Suppressor macrophage treated with lipopolysaccharide for 4 hours (primary cell): ENCODE measurements at regions not wholly inside any gene's neighbourhood (a gene's known extent, or its start where the extent isn't known, plus 50 kb on each side); places are given as distances from the start of the nearest gene placed in this dataset.
A peak's percentile ranks its signal among the peaks of the same experiment; 100 is the strongest.
"Not testable (repeated sequence)": the region's sequence is repeated elsewhere in the genome, so short reads cannot be mapped to it uniquely, and the experiment has no call there.

ENCODE experiments used
- DNase-seq: peaks from one replicate; pipeline ENCODE4 v3.0.0-alpha.2; 2020

DNA sequence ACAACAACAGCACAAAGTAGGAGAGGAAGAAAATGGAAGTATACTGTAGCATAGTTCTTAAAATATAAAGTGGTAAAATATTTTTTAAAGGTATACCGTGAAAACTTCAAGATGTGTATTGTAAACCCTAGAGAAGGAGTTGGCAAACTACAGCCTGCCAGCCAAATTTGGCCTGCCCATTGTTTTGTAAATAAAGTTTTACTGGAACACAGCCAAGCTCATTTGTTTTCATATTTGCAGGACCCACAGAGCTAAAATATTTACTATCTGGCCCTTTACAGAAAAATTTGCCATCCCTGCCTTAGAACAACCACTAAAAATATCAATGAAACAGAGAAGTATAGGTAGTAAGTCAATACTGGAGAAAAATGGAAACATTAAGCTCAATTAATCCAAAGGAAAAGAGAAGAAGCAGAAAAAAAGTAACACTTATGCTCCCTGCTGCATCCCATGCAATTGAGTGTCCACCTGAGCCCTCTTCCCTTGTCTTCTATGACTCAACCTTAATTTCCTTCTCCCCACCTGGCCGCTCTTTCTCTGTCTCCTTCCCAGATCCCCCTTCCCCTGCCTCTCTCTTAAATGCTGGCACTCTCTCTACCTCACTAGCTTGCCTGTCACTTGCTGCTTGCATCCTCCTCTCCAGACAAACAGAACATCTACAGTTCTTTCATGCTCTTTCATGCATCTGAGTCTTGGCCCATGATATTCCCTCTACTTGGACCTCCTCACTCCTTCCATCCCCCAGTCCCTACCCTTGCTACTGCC, 50.6 kb upstream of the FER start:
- no peak for DNase-seq

DNA sequence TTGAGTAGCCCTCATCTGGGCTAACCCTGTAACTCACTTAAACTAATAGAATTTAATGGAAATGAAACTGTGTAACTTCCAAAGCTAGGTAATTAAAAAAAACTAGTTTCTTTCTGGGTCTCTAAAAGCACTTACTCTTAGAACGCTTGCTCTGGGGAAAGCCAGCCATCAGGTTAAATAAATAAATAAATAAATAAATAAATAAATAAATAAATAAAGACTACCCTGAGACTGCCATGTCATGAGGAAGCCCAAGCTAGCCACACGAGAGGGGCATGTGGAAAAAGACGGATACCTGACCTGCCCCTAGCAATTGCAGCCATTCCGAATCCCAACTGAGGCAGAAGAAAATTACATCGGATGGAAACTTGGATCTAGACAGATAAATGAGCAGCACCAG, 51.3 kb upstream of the FER start:
- DNase-seq: no peak

DNA sequence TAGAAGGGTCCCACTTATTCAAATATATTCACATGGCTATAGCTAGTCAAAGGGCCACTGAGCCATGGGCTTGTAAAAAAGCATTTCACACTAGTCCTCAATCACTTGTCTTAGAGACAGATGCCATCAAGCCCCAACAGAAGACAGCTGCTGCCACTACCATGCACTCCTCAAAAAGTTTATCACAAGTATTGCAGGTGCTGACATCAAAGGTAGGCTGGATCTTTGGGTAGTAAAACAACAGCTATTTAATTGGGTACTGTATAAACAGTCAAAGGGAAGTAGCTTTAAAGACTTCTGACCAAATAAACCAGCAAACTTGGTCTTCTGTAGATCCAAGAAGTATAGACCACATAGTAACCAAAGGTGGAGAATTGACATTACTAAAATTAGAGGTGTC, 59.2 kb upstream of the FER start:
- DNase-seq: no peak

DNA sequence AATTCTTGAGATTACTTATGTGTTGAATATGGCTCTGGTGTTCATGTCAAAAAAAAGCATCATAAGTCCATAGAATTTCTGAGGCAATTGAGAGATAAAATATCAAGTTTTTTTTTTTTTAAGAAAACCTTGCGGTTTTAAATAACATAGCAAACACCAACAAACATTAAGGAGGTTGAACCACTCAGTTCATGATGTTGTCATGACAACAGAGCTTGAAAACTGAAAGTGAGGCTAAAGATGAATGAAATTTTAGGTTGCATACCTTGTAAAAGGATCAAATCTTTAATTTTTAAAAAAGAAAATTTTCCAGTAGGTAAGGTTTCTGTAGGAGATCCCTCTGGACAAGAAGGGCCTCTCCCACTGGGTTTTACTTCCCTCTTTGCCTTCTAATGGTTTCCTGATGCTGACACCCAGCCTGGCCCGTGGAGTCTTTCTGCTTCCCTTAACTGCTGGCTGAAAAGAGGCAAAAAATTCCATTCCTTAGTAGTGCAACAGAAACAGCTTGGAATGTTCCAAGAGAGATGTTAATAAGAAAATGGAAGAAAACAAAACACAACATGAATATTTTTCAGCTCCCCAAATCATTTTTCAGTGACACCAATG, 60.0 kb upstream of the FER start:
- peak; percentile 47 for DNase-seq

DNA sequence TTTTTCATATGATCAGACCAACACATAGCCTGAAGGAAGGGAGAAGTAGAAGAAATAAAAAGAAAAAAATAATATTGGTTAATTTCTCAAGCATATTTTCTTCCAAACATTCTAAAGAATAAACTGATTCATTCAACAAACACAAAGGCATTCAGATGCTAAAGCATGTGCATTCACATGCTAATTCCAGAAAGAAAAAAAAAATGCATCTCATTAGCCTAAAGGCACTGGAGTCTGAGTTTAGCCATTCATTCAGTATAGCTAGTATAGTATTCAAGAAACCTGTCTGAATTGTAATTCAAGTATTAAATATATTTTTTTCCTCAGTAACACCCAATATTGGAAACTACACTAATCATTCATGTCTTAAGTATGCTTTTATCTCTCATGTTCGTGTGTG, 61.0 kb upstream of the FER start:
- no peak for DNase-seq

DNA sequence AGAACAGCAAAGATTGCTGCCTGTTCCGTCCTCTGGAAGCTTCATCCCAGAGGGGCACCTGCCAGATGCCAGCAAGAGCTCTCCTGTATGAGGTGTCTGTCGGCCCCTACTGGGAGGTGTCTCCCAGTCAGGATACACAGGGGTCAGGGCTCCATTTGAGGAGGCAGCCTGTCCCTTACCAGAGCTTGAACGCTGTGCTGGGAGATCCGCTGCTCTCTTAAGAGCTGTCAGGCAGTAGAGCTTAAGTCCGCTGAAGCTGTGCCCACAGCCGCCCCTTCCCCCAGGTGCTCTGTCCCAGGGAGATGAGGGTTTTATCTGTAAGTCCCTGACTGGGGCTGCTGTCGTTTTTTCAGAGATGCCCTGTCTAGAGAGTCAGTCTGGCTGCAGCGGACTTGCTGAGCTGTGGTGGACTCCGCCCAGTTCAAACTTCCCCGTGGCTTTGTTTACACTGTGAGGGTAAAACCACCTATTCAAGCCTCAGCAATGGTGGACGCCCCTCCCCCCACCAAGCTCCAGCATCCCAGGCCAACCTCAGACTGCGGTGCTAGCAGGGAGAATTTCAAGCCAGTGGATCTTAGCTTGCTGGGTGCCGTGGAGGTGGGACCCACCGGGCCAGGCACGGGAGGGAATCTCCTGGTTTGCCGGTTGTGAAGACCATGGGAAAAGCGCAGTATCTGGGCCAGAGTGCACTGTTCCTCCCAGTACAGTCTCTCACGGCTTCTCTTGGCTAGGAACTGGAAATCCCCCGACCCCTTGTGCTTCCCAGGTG, 62.1 kb upstream of the FER start:
- not testable (repeated sequence) for DNase-seq

DNA sequence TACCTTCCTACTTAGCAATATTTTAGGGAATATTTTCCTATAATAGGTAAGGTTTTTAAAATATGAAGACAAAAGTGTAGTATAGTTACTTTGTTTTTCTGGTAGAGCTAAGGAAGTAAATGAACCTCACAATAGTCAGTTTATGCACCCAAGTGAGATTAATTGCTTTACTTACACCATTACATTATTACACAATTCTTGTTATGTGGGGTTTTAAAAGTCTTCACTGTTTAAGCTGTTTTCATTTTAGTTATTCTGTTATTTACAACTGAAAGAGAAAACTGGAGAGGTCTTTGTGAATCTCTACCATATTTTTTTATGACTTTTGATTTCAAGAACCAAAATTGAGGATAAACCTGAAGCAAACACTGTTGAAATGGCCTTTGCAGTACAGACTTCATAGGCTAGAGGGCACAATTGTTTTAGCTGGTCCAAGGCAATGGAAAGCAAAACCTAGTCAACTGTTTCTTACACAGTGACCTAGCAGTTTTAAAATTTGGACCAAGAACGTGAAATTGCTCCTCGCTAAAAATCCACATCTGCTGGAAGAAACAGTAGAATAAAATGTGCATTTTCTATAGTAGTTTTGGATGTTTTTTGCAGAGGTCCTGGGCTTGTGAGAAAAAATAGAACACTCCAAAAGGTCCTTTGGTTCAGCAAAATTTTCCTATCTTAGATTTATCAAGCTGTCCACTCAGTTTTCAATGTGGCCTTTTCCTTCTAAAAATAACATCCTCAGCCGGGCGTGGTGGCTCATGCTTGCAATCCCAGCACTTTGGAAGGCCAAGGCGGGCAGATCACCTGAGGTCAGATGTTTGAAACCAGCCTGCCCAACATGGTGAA, 66.4 kb upstream of the FER start:
- peak; percentile 76 for DNase-seq

DNA sequence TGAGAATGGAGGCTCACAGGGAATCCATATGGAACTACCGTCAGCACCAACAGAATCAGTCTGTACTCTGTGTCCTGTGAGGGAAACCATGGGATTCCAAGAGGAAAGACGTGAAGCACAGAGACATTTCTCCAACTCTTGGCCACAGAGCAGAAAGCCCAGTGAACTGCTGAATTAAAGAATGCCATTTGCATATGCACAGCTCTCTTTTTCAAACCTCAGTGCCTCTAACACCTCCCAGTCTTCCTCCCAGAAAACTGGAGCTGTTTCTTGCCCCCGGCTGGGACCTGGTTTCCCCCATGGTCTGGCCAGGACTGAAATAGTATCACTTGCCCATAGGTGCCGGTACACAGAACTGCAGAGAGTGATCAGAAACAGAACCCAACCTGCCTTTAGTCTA, 69.6 kb upstream of the FER start:
- no peak for DNase-seq

DNA sequence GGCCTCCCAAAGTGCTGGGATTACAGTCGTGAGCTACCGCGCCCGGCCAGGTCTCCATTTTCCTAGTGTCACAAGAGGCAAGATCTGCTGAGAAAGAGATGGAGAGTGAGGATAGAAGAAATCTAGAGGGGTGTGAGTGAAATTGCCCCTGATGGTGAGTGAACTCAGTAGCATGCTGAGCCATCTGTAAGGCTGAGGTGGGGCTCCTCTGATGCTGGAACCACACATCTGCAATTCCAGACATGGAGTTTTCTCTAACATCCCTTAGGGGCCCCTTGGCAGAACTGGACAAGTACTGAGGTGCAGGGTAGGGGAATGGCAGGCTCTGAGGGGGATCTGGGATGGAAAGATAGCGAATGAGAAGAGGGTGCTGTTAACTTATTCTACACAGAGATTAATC, 72.0 kb upstream of the FER start:
- no peak for DNase-seq

DNA sequence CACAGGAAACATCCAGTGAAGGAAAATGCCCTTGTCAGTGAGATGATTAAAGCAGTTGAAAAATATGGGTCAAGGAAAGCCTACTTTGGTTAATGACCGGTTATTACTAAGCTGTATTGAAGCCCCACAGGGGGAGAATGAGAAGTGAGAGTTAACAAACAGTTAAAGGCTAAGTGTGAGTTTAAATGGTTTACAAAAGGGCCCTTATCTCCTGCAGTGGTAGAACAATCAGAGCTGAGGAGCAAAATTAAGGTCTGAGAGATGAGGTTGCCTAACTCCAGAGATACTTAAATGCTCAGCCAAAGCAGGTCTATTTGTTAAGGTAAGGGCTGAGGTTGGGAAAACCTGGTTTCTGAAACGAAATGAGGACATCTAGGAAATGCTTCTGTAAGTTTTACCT, 75.1 kb upstream of the FER start:
- DNase-seq: no peak

DNA sequence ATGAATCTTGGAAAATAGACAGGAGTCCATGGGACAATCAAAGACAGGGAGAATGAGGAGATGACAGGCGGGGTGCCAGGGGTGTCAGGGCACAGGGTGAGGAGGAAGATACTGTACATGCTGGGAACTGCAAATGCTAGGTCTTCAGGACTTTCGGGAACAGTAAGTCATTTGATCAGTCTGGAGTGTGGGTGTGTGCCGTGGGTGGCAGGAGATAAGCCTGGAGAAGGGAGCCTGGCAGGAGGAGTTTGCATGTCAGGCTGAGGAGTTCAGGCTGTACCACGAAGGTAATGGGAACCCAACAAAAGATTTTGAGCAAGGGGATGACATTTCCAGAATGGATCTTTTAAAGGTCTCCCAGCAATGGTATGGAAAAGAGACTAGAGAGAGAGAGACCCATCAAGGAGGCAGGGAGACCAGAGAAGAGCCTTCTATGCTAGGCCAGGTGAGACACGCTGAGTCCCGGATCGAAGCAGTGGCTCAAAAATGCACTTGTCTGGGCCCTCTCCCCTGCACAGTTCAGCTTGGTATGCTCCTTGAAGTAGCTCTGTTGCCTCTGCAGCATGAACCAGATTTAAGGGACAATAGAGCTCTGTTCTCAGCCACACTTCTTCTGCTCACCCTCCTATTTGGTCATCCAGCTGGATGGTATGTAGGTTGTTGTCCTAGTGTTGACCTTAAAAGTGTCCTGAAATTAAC, 77.0 kb upstream of the FER start:
- DNase-seq: no peak

DNA sequence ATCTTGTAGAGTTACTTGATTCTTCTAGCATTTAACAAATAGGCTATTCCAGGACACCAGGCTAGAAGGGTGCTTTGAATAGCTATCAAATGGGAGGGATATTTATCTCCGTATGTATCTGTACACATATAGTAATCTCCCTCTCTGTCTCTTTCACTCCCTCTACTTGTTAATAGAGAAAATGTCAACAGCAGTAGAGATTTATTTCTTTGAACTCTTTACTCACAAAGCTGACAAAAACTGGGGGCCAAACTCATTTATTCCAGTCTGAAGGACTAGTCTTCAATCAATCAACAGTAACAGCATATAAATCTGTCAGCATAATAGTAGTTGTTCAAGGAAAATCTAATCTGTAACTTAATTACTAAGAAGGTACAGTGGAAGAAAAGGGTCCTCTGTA, 78.2 kb upstream of the FER start:
- no peak for DNase-seq

DNA sequence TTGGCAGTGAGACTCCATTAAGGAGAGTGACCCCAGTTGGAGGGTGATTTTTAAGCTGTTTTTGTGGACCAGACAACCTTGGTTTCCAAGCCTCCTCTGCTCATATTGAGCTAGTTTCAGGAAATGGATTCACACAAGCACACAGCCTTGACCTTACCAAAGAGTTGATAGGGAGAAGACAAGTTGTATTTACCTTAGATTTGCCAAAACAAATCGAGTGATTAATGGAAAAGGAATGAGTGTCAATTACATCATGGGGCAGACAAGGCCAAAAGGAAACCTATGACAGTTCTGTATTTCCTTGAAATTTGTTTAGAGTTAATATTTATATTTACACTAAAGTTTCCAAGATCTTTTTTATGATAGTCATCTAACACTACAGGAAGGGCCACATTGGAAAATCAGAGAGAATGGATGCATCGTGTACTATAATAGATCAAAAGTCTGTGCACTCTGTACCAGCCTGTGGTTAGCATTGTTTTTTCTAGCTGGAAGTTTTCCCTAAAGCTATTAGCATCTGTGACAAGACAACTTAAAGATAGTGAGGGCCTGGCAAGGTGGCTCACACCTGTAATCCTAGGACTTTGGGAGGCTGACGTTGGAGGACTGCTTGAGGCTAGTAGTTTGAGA, 86.0 kb upstream of the FER start:
- DNase-seq: no peak

DNA sequence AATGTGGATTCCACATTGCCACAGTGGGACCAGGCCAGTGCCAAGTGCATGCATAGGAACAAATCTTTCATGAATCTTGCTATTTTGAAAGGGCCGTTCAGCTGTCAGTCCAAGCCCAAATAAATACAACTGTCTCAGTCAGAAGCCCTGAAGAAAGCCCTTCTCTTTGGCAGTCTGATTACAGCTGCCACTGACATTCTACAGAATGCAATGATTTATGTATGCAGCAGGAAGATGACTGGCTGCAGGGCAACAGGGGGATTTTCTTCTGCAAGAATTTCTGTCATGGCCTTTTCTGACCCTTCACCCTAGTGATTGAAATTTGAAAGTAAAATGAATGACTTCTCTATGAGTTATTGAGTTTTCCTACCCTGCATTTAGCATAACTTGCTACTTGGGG, 86.7 kb upstream of the FER start:
- DNase-seq: no peak

DNA sequence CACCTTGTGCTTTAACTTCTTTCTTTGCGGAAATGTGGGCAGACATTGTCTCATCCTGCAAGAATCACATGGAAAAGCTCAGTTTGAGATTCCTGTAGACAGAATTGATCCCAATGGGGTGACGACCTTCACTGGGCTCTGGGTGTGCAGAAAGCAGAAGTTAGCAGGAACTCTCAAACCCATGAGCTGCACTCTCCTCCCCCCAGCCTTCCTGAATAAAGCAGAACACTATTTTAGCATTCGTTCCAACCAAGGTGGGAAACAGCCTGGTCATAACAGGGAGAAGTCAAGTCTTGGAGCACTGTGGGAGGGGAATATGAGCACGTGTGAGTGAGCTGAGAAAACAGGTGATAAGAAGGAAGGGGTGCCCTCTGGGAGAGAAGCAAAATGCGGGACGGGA, 87.4 kb upstream of the FER start:
- DNase-seq: no peak

DNA sequence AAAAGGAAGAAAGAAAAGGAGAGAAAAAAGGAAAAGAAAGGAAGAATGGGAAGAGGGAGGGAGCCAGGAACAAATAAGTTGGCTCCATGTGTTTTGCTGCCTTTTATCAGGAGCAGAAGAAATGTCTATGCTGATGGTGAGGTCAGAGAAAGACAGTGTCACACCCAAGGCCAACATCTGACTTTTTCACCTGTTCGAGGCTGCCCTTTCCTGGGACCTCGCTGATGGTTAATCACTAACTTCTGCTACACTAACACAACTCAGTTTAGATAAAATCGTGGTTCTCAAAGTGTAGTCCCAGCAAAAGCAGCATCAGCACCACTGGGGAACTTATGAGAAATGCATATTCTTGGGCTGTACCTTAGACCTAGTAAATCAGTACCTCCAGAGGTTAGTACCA, 88.2 kb upstream of the FER start:
- no peak for DNase-seq

DNA sequence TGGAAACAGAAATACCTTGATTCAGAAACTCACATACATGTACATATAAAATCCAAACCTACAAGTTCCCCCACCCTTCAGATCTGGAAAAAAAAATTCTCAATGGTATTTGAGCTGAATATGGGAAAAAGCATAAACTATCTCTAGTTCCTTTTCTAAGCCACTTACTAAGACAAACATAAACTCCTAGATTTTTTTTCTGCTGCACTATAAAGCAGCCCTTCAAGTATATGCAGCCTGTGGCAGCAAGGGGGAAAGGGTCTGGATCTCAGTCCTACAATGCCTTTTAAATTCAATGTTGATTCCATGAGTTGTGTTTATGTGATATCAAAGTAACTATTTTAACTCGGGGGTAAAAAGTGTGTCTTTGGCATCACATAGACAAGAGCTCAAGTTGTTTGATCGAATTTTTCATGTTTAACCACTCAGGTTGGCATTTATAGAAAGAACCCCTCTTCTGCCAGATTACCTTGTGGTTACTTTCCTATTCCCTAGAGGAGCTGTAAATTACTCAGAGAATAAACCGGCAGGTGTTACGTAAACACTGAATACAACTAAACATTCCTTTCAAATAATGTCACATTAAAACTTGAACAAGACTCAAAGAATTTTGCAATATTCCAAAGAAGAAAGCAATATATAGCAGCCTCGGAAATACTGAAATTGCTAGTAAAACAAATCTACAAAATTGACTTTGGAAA, 91.8 kb upstream of the FER start:
- no peak for DNase-seq

DNA sequence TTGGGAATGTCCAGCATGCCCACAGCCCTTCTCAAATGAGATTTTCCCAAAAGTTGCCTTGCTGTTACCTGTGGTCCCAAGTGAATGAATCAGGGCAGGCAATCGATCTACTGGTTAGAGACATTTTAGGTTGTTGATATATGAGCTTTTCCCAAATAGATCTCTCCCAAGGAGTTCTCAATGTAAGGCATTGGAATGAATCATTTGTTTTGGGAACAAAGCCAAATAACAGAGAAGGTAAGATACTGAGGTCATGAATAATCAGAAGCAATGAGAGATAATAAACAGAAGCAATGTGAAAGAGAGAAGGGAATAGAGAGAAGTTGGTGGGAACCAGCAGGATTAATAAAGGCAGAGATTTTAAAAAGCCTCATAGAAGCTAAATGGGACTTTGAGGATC, 93.6 kb upstream of the FER start:
- DNase-seq: no peak

DNA sequence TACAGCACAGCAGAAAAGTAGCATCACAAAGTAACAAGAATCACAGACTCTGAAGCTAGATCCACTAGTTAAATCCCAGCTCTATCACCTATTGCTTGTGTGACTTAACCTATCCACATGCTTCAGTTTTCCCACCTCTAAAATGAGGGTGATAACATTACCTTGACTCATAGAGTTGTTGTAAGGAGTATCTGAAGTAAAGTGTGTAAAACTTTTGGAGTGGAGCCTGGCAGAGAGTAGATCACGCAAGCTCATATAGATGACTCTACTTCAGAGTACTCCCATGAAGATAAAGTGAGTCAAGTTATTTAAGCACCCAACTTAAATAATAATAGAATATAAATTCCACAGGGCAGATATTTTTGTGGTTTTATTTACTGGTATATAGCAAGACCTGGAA, 94.5 kb upstream of the FER start:
- no peak for DNase-seq

DNA sequence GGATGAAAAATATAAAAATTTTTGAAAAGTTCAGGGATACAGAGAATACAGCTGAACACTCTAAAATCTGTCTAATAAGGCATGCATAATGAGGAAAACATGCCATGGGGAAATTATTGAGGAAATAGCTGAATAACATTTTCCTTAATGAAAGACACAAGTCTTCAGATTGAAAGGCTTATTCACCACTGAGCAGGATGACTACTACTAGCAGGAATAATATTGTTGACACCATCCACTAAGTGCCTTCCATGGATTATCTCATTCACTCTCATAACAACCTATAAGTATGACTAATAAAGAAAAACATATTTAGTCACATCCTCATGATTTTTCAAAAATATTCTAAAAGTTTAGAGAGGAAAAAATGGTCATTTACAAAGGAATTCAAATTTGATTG, 96.7 kb upstream of the FER start:
- DNase-seq: peak; percentile 19

DNA sequence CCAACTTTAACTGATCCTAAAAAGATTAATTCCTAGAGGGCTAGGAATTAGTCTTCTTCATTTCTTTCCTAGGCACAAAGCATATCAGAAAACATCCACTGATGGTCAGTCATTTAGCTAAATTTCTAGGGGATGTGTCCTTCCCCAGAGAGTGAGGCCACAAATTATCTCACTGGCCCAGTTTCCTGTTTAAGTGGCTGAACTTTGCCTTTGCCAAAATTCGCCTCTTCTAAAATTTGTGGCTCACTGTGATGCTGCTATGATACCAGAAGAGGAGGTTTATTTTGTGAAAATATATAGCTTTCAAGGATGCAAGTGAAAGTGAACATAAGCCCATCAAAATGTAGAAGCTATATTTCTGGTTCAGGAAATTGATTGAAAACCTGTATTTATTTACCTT, 98.1 kb upstream of the FER start:
- DNase-seq: no peak

DNA sequence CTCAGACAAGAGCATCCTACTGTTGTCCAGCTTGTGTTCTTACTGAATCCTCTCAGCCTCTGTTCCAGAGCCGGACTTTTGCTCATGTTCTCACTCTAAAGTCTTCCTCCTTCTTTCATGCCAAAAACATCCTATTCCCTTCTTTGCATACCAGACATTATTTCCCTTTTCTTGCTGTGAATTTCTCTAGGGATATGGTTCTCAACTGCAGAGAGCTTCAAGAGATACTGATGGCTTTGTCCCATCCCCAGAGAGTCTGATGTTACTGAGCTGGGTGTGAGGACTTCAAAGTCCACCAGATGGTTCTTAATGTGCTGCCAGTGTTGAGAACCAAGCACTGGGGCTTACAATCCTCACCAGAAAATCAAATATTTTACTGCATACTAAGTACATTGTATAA, 98.6 kb upstream of the FER start:
- no peak for DNase-seq
